Stimulated activated naive CD4-positive, alpha-beta T cell (primary cell): ENCODE measurements at regions not wholly inside any gene's neighbourhood (a gene's known extent, or its start where the extent isn't known, plus 50 kb on each side); places are given as distances from the start of the nearest gene placed in this dataset.
"Not testable (repeated sequence)": the region's sequence is repeated elsewhere in the genome, so short reads cannot be mapped to it uniquely, and the experiment has no call there.

Source experiments
- DNase-seq, 6 experiments: peaks; one replicate each; lab custom pipeline; 2025; lab: John Stamatoyannopoulos, UW

DNA sequence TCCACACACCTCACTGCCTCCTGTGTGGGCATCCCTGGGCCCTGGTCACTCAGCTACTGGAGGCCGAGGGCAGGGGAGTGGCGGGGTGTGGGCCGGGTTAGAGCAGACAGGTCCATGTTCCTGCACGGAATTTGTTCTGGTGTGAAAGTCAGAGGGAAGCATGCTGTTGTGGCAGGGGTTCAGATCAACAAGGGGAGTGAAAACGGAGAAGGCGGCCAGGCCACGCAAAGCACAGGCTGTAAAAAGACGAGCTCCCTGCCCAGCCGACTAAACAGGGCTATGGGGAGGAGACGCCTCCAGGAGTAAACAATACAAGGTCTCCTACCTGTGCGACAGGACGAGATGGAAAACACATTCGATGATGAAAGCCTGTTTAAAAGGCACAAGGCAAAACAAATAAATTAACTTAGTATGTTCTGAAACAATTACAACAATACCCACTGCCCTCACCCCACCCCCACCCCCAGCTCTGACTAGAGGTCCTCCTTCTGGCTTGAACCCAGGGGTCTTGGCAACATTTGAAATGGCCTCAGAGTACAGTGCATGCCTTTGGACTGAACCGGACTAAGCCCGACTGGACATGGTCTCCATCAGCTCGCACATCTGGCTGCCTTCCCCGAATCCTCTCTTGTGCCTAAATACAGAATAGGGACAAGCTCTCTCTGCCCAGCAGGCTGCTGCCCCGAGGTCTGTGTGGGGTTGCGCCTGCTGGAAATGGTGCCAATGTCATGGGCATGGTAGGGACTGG lies 274.9 kb upstream of the DIO3 start:
- no peak for DNase-seq

DNA sequence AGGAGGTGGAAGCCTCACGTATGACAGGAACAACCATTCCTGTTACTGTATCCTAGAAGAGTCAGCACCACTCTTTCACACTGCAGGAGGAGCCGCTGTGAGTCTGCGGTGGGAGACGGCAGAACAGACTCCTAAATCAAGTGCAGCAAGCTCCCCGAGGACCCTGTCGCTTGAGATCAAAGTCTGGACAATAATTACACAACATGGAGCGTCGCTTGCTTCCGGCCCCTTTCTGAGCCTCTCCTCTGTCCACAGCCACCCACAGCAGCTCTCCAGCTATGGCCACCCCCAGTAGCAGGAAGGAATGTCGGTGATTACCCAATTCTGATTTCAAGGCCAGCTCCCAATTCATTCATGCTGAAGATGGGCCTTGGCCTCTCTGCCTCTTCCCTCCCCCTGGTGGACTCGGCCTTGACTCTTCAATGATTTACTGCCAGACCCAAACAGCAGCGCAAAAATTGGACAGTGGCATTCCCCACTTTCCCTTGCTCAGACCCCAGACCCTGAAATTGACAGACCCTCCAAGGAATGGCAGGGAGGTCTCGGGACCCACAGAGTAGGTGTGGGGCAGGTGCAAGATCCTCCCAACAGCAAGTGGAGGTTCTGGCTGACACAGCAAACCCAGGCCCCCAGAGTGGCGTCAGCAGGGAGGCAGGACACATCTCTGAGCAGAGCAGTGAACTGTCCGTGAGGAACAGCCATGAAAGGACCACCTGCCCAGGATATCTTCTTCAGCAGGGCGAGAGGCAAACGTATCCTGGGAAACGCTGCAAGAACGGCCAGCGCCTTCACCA lies 272.7 kb upstream of the DIO3 start:
- DNase-seq: no peak

DNA sequence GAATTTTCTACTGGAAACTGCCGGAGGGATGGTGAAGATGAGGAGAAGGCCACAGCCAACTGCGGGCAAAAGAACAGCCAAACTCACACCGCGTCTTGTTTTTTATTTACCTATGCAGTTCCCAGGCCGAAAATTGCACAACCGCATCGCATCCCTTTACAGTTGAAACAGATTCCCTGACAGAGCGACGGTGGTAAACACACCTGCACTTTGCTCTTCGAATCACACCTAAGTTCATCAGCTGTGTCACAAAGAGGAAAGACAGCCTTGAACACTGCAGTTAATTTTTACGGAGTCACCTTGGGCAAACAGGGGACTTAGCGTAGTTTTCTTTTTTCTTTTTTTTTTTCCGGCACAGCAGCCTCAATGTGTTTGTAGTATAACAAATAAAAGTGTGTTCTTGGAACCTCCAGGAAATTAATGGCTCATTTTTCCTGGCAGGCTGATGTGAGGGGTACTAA lies 272.0 kb upstream of the DIO3 start:
- no peak for DNase-seq

GRCh38 chr14:101289911-101290310 lies 271.4 kb upstream of the DIO3 start:
- no peak for DNase-seq

DNA sequence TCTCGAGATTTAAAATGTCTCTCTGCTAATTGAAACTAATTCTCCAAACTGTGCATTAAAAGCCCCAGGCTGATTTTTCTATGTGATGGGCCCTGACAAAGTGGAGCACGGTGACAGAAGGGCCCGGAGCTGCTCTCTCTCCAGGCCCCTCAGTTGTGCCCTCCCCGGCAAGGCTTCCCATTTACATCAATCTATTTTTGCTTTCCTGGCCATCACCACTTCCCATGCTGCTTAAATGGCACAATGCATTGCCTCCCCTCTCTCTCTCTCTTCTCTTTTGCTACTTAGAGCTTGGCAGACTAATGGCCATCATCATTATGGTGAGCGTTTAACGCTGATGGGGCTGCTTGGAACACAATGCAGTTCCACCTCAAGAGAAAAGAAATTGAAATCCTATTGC lies 270.7 kb upstream of the DIO3 start:
- DNase-seq: no peak

DNA sequence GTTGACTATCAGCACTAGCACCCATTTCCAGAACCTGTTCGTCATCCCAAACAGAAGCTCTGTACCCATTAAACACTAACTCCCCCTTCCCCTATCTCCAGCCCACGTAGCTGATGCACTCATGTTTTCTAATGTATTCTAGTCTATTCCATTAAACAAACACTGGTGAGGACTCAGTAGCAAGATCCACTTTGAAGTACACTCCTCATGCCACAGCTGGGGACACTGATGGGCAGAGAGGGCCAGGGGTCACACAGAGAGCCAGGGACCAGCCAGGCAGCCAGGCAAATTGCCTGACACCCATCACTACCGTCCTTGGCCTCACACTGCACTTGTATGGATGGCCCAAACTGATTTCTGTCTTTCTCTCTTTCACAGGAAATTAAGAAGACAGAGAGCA lies 269.9 kb upstream of the DIO3 start:
- no peak for DNase-seq

- no peak for DNase-seq
Measured at GRCh38 chr14:101292448-101292847, 268.8 kb upstream of the DIO3 start.

DNA sequence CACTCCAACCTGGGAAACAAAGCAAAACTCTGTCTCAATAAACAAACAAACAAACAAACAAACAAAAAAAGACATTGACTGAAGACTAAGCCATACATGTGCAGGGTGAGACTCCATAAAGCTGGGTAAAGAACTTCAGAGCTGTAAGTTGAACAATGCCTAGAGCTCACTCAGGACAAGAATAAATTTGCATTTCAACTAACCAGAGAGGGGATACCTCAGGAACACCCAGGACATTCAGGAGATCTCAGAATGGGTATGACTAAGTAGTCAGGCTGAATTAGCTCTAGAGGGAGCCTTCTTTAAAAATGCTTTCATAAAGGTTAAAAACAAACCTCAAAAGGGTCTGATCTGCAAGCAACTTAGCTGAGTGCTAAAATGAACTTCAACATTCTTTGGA lies 267.7 kb upstream of the DIO3 start:
- DNase-seq: no peak

DNA sequence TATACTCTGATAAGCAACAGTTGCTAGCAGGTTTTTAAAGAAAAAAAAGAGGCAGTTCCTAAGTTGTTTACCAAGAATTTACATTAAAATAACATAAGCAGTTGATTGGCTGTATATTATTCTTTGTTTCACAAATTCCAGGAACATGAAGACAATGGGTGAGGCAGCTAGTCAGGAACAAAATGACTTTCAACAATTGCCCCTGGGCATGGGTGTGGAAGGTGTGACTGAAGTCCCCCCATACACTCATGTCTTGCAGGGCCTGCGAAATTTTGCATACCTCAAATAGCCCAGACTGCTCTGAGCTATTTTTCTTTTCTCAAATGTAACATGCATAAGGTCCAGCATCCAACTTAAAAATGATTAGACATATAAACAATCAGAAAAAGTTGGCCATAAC lies 267.2 kb upstream of the DIO3 start:
- DNase-seq: no peak

DNA sequence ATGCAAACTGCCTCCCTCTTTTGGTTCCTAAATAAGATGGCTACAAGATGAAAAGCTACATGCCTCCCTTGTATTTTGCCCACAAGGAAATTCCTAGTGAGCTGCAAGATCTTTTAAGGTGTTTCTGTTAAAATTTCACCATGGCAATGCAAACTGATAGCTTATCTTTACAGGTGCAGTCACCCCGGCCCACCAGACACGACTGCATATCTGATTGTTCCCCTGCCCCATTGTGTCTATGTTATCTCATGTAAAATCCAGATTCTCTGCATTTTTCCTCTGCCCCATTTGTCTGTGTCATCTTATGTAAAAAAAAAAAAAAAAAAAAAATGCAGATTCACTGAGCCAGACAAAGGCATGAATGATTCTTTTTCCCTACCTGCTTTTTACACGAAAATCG lies 261.5 kb upstream of the DIO3 start:
- not testable (repeated sequence) for DNase-seq

DNA sequence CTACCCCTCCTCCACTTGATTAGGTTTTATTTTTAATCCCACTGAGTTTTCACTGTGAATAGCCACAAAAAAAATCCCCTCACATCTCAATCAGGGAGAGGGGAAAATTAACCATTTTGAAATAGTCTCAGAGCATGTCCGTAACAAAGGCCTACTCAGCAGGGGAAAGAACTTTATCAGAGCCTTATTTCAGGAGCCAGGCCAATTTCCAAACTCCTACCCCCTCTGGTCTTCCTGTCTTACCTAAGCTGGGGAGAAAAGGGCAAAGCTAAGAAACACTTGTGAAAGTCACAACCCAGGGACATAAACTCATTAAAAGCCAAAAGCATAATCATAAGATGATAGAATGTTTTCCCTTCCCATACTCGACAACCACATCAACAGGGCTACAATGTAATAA lies 260.3 kb upstream of the DIO3 start:
- DNase-seq: no peak

DNA sequence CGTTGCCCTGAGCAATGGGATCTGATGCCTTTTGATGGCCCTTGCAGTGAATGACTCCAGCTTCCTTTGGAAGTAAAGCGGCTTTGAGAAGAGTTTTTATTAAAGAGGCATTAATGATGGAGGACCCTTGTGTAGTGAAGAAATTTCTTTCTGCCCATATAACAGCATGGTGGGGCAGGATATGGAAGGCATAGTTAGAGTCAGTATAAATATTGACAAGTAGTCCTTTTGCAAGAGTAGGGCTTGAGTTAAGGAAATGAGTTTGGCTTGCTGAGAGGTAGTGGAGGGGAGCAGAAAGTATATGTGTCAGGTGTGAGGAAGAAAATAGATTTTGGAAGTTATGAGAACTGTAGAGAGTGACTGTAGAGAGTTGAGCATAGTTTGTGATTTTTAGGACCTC lies 254.1 kb upstream of the DIO3 start:
- not testable (repeated sequence) for DNase-seq

- DNase-seq: not testable (repeated sequence)
Measured at GRCh38 chr14:101311186-101311585, 250.1 kb upstream of the DIO3 start.

DNA sequence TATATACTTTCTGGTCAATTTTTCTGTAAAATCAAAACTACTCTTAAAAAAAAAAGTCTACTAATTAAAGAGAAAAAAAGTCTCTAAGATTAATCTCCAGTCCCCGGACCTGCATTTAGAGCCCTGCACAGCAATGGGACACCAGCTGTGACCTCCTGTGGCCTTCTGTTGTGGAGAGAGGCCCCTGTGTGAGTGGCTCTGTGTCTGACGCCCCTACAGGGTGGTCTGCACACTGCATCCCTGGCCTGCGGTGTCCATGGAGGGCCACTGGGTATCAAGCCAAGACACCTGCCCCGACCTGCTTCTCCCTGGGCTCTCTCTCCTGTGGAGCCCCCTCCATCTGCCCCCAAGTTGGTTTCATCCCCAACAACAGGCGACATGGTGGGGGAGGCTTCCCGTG lies 248.0 kb upstream of the DIO3 start:
- no peak for DNase-seq

GRCh38 chr14:101315802-101316296 lies 245.4 kb upstream of the DIO3 start:
- no peak for DNase-seq

- DNase-seq: no peak
Measured at GRCh38 chr14:101318271-101318670, 243.0 kb upstream of the DIO3 start.

GRCh38 chr14:101320396-101320795 lies 240.9 kb upstream of the DIO3 start:
- no peak for DNase-seq

- no peak for DNase-seq
Measured at GRCh38 chr14:101322223-101322622, 239.1 kb upstream of the DIO3 start.

DNA sequence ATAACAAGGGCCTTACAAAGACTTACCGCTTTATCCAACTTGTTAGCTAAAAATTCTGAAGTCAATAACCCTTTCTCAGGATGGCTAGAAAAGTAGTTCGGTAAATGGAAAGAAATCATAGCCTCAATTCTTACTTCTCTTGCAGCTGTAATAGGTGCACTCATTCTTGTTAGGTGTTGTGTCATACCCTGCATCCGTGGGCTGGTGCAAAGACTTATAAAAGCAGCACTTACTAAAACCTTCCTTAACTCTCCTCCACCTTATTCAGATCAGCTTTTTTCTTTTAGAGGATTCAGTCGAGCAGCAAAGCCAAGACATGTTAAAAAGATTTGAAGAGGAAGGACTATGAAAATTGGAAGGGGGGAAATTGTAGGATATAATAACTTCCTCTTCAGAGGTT lies 238.2 kb upstream of the DIO3 start:
- DNase-seq: no peak

DNA sequence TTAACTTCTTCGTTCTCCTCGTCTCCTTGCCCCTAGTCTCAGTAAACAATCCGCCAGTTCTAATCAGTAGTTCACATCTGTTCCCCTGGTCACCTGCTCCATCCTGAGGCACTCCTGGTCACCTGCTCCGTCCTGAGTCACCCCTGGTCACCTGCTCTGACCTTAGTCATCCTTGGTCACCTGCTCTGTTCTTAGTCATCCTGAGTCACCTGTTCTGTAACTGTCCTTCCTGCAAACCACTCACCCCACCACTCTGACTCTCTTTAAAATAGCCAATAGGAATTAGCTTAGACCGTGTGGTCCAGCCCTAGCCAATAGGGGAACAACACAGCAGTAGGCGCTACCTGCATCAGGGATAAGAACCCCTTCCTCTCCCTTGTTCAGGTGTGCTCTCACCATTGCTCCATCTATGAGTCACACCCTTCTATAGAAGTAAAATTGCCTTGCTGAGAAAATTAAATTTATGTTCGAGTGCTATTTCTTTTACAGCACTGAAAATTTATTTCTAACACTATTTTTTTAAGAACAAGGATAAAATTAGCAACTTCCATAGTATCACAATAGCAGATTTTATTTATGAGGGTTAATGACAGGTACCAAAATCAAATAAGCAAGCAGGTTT lies 237.6 kb upstream of the DIO3 start:
- DNase-seq: not testable (repeated sequence)

DNA sequence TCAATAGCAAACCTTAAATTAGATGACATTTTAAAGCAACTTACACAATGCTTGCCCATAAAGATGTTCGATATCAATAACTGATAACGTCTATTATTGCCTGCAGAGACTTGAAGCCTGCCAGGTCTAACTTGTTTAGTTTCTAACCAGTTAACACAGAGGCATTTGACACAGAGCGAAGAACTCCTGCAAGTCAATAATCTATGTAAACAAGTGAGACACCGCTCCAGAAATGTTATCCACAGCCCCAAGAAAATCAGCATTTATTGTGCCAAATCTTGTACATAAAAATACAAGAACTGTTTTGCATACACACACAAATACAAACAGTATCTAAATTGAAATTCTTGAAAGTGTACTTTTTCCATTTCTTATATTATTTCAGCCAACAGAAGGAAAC lies 236.0 kb upstream of the DIO3 start:
- DNase-seq: no peak

GRCh38 chr14:101328412-101329028 lies 232.8 kb upstream of the DIO3 start:
- no peak for DNase-seq
